ENCODE measurements at regions not wholly inside any gene's neighbourhood (a gene's known extent, or its start where the extent isn't known, plus 50 kb on each side); places are given as distances from the start of the nearest gene placed in this dataset.
A peak's percentile ranks its signal among the peaks of the same experiment; 100 is the strongest.

DNA sequence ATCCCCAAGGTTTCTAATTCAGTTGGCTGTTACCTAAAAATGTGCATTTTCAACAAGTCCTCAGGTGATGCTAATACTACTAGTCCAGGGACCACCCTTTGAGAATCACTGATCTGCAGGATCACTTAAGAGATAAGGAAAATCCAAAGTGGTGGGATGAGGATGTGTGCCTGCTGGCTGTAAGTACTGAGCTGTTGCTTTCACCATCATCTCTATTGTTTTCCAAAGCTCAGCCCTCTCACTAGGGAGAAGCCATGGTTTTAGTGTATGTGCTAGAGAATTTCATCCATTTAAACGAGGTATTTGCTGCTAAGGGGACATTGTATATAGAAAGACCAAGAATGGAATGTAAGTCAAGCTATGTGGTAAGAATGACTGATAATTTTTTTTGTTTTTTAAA is 202.3 kb downstream of the KIF21A start:
- DNase-seq: no peak

DNA sequence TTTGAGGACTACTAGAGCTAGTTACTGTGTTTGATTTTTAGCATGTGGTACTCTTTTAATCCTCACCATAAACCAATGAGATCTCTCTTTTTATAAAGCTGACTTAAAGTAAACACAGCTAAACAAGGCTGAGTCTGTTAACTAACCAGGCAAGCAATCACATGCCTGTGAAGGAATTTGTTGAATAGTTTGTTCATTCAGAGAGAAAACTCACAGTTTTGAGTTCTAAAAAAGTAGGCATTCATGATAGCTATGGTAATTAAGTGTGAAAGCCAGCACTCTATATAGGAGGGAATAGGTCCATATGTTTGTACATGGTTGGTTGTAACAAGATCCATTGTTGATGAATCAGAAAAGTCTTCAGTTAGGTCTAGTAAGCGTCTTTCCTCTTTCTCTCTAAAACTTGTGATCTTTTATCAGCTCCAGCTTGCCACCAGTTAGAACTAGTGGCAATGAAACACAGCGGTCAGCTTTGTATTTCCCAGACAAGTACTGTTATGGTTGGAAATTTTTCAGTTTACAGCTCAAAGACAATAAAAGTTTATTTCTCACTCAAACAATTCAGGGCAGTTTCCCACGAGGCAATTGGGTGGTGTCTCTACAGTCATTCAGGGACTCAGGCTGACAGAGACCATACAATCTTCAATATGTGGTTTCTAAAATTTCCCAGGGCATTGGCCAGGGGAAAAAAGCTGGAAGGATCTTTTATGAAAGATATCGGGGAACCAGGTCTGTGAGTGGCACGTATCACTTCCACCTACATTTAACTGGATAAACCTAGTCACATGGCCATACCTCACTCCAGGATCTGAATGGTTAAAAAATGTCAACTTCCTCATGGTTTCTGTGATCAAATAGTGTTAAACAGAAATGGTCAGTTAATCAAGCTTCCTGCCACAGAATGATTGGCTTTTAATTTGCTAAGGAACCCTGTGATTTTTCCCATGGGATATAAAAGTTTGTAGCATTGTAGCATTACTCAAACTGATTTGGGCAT is 203.1 kb downstream of the KIF21A start:
- DNase-seq: no peak

DNA sequence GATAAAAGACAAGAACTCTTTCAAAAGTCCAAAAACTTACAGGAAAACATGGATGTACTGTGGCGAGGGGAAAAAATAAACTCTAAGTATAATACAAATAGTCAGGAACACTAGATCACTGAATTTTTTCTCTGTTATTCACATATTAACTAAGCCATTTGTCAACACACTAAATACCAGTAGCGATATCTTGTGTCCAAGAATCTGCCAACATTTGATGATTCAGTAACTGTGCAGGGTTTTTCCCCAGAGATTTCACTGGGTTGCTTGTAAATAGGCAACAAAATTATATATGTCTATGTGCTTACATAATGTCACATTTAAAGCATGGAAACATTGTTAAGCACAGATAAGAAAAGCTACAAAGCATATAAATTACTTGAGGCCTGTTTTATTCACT is 205.9 kb downstream of the KIF21A start:
- DNase-seq: peak; percentile 13

DNA sequence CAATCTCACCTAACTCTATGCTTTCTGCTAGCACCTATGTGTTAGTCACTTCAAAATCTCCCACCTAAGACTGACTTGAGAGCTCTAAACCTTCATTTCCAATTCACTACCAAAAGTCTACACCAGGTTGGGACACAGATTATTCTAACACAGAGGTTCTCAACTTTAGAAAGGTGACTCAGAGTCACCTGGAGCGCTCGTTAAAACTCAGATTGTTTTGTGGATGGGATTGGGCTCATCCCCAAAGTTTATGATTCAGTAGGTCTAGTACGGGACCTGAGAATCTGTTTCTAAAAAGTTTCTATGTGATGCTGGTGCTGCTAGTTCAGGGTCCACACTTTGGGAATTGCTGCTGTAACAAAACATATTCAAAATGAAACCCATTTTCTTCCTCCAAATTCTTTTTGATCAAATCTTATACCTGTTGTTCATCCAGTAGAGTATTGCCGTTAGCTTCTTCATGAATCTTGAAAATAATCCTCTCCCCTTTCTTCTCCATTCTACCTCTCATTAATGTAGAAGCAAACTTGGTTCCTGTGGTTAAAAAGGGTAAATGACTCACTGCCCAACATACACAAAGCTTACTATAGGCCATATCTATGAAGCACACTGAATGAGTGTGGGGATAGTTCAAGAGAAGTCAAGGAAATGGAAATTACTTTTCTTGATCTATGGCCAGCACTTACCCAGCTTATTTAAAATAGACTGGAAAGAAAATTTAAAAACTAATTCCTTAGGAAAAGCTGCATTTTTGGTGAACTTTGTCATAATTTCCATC is 206.7 kb downstream of the KIF21A start:
- DNase-seq: no peak

DNA sequence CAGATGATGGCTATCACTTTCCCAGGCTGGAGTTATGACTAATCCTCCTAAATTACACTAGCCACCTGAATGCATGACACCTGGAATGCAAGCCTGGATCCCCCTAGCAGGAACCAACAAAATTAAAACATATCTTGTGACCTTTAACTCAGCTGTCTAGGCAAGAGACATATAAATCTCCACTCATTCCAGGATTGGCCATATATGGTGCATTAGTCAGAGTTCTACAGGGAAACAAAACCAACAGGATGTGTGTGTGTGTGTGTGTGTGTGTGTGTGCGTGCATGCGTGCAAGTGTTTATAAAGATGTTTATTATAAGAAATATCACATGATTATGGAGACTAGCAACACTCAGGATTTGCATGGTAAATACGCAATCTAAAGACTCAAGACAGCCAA is 212.8 kb downstream of the KIF21A start:
- peak; percentile 2 for DNase-seq

DNA sequence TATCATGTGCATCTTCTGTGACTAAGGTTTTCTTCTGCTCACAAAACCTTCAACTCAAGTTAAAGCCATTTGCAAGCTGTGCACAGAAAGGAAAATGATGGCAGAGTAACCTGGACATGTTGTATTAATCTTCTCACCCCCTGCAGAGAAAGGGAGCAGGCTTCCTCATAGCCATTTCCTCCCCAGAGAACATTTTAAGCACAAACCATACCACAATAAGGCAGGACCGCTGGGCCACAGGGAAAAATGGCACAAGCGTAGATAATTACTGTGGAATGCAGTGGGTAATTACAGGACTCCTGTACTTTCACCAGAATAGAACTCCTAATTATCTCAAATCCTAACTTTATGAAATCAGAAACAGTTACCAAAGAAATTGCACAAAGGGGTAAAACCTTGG is 215.7 kb downstream of the KIF21A start:
- no peak for DNase-seq

- DNase-seq: no peak
These were observed 217.9 kb downstream of the KIF21A start for GRCh38 chr12:39224971-39225370.

- DNase-seq: no peak
These were observed 237.0 kb downstream of the KIF21A start for GRCh38 chr12:39205969-39206368.

DNA sequence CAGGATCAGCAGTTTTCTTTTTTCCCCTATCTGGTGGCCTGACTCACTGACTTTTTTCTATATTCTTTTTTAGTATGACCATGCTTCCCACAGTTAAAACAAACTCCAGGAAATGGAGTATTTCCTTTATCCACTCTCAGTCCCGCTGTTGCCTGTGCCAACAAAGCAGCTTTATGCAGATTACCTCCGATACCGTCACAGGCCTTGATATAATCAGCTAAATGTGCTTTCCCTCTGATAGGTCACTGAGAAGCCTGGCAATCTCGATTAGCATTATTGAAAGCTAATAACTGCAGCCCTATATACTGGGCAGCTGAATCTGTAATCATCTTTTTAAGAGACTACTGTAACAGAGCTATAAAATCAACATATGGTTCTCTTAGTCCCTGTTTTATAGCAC is 243.6 kb downstream of the KIF21A start:
- no peak for DNase-seq

GRCh38 chr12:39188689-39189088 is 254.2 kb downstream of the KIF21A start:
- DNase-seq: no peak

- DNase-seq: no peak
These were observed 256.2 kb downstream of the KIF21A start for GRCh38 chr12:39186744-39187143.

DNA sequence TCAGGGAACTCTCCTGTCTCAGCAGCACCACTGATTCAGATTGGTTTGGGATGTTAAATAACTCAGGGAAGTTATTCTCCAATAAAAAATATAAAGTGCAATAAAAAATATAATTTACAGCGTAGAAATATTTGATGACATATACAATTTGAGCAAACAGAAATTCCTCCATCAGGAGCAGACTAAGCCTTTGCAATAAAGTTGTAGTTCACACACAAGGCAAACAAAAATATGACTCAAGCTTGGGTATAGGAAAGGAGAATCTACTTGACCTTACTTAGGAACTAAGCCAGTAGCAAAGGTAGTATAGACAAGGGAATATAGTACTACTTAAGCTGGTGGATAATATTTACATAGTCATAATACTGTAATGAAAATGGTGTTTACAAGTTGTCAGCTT is 264.1 kb downstream of the KIF21A start:
- DNase-seq: no peak

GRCh38 chr12:39176356-39176755 is 266.6 kb downstream of the KIF21A start:
- DNase-seq: no peak

DNA sequence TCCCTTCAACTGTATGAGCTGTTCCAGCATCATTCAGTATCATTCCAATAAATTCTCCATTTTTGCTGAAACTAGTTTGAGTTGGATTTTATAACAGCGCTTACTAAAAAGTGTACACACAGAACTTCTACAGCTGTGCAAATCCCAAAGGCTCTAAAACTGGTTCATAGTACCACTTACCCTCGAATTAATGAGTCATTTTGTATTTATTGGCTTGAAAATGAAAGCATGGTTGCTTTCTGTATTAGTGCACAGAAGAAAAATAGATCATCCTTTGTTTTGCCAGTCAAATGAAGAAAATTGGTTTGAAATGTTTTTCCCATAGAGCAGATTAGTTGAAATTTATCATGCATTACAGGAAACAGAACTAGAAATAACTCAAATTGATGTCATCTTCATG is 268.3 kb upstream of the CPNE8 start:
- no peak for DNase-seq

GRCh38 chr12:39165338-39165737 is 259.9 kb upstream of the CPNE8 start:
- no peak for DNase-seq

- DNase-seq: no peak
These were observed 256.2 kb upstream of the CPNE8 start for GRCh38 chr12:39161465-39162085.

DNA sequence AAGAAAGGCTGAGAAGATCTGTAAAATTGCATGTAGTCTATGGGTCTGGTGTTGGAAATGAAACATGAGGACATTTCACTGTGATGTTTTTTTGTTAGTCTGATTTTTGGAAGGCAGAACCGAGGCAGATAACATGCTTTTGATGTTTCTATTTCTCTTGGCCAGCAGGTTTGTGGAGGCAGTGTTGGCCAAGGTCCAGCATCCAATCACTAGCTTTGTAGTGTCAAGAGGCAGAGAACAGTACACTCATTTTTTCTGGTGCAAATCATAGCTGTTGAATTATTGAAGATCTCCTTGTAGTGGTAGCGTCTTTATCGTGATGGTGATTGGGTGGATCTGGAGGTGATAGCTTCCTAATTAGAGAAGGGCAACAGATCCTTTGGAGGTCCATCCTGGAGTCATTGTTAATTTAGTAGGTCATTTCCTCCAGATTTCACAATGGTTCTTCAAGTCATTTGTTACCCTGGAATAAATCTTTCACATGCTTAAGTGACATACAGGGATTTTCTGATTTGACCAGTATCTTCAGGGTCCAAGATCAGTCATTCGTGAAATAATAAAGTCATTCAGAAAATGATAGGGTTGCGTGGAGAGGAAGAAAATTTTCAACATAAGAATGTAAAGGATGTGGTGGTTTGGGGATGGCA is 252.4 kb upstream of the CPNE8 start:
- DNase-seq: no peak

GRCh38 chr12:39145175-39145999 is 240.0 kb upstream of the CPNE8 start:
- DNase-seq: no peak

DNA sequence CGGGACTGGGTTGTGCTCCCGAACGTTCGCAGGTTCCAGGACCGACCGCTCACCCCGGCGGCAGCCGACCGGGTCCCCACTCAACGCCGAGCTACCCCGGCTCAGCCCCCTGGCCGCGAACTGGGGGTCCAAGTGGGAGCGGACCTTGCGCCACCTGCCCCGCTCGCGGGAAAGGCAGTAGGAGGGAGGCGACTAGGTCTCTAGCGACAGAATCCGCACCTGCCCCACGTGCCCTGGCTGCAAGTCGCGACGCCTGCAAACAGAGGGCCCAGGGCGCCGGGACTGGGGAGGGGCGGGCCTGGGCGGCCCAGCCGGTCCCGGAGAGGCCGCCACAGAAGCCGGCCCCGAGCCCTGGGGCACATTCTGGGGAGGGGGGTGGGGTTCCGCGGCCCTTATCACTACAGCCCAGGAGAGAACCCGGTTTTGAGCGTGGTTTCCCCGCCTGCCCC is 239.2 kb upstream of the CPNE8 start:
- DNase-seq: no peak

DNA sequence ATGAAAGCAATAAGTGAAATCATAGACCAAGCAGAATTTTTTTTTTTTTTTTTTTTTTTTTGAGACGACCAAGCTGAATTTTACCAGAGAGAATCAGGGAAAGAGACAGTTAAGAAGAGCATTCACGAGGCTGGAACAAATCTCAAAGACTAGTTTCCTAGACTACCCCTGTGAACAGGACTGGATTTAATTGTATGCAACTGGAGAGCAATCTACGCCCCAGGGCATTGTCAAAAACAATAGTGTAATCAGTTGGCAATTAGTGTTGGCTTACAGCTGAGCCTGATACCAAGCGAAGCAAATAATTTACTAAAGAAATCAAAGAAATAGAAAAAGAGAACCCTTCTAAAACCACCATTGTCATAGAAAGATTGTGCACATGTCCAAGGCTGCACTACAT is 232.9 kb upstream of the CPNE8 start:
- DNase-seq: no peak

- no peak for DNase-seq
These were observed 222.0 kb upstream of the CPNE8 start for GRCh38 chr12:39127401-39127800.

GRCh38 chr12:39125566-39125965 is 220.2 kb upstream of the CPNE8 start:
- no peak for DNase-seq
